ENCODE measurements at regions not wholly inside any gene's neighbourhood (a gene's known extent, or its start where the extent isn't known, plus 50 kb on each side); places are given as distances from the start of the nearest gene placed in this dataset.

GRCh38 chr9:6068983-6069382 is 53.6 kb upstream of the RANBP6 start:
- Histone ChIP-seq H3K23ac (ENCODE audit: low read depth, low read length, poor library complexity) (no peak overlapping the region), H3K9ac (ENCODE audit: low read depth, low read length, poor library complexity) (no peak overlapping the region), H3K79me1 (ENCODE audit: low read depth, low read length) (no peaks in the 10 kb centered on the region), H4K91ac (ENCODE audit: low read depth, low read length, poor library complexity) (no peak overlapping the region), H2AFZ (ENCODE audit: low read length) (no peak overlapping the region), H2BK15ac (ENCODE audit: low read length) (no peak overlapping the region), H3K36me3 (replicated peaks in 1 of 2; ENCODE audit: control insufficient read depth in 2 of 2, insufficient read depth in 2 of 2, low read length in 2 of 2) (no peaks in the 10 kb centered on the region), H2BK12ac (ENCODE audit: low read length) (no peak overlapping the region), H3K9me3 (replicated peaks in 1 of 2; ENCODE audit: control insufficient read depth in 2 of 2, insufficient read depth in 1 of 2, low read depth in 1 of 2, low read length in 2 of 2) (peaks cover 0 to 4% of the 10 kb centered on the region in 2 donors), H3K27me3 (ENCODE audit: control insufficient read depth in 3 of 3, insufficient read depth in 3 of 3, low read depth in 1 of 3, low read length in 3 of 3) (no peaks in the 10 kb centered on the region), H4K8ac (ENCODE audit: low read depth, low read length) (no peak overlapping the region), H2BK120ac (ENCODE audit: low read depth, low read length) (no peak overlapping the region), H3K4ac (ENCODE audit: low read length) (no peak overlapping the region), H3K4me1 (ENCODE audit: control insufficient read depth in 2 of 2, insufficient read depth in 1 of 2, low read depth in 1 of 2, low read length in 2 of 2) (peaks cover 0 to 2% of the 10 kb centered on the region in 2 donors), H3K4me2 (ENCODE audit: insufficient read depth, low read length, poor library complexity, severe bottlenecking) (no peak overlapping the region), H3K4me3 (ENCODE audit: low read length in 2 of 2) (no peak overlapping the region), H3K27ac (replicated peaks; ENCODE audit: low read length) (no peak overlapping the region), H3K14ac (ENCODE audit: low read length) (no peak overlapping the region), H2BK5ac (ENCODE audit: low read length) (no peak overlapping the region), H3K18ac (ENCODE audit: low read length) (no peak overlapping the region), H2AK5ac (ENCODE audit: low read depth, low read length) (no peak overlapping the region)
- no peak for DNase-seq (ENCODE audit: low spot score)

DNA sequence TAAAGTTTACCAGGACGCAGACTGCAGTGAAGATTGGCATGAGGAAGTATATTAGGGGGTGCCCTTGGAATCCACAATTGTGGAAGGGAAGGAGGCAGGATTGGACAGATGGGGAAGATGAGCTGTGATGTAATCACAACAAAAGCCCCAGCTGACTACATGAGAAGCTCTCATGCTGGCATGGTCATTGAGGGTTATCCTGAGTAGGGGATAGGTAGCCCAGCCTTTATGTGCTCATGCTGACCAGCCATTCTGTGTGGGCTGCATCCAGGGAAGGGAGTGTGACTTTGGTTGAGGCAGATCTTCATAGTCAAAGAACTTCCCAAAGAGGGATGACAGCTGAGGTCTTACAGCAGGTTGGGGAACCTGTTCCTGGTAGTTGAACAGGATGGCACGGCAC is 52.0 kb upstream of the RANBP6 start:
- Histone ChIP-seq H3K18ac (ENCODE audit: low read length) (no peak overlapping the region), H4K8ac (ENCODE audit: low read depth, low read length) (no peak overlapping the region), H4K91ac (ENCODE audit: low read depth, low read length, poor library complexity) (no peak overlapping the region), H2BK15ac (ENCODE audit: low read length) (no peak overlapping the region), H3K36me3 (replicated peaks in 1 of 2; ENCODE audit: control insufficient read depth in 2 of 2, insufficient read depth in 2 of 2, low read length in 2 of 2) (no peaks in the 10 kb centered on the region), H3K79me1 (ENCODE audit: low read depth, low read length) (no peaks in the 10 kb centered on the region), H3K23ac (ENCODE audit: low read depth, low read length, poor library complexity) (no peak overlapping the region), H2BK12ac (ENCODE audit: low read length) (no peak overlapping the region), H3K4ac (ENCODE audit: low read length) (no peak overlapping the region), H2AFZ (ENCODE audit: low read length) (no peak overlapping the region), H3K27ac (replicated peaks; ENCODE audit: low read length) (no peak overlapping the region), H2BK120ac (ENCODE audit: low read depth, low read length) (no peak overlapping the region), H3K4me2 (ENCODE audit: insufficient read depth, low read length, poor library complexity, severe bottlenecking) (no peak overlapping the region), H3K4me3 (ENCODE audit: low read length in 2 of 2) (no peak overlapping the region), H3K9me3 (replicated peaks in 1 of 2; ENCODE audit: control insufficient read depth in 2 of 2, insufficient read depth in 1 of 2, low read depth in 1 of 2, low read length in 2 of 2) (peaks cover 0 to 4% of the 10 kb centered on the region in 2 donors), H3K27me3 (ENCODE audit: control insufficient read depth in 3 of 3, insufficient read depth in 3 of 3, low read depth in 1 of 3, low read length in 3 of 3) (no peaks in the 10 kb centered on the region), H2AK5ac (ENCODE audit: low read depth, low read length) (no peak overlapping the region), H3K4me1 (ENCODE audit: control insufficient read depth in 2 of 2, insufficient read depth in 1 of 2, low read depth in 1 of 2, low read length in 2 of 2) (peaks cover 0 to 2% of the 10 kb centered on the region in 2 donors), H2BK5ac (ENCODE audit: low read length) (no peak overlapping the region), H3K9ac (ENCODE audit: low read depth, low read length, poor library complexity) (no peak overlapping the region), H3K14ac (ENCODE audit: low read length) (no peak overlapping the region)
- no peak for DNase-seq (ENCODE audit: low spot score)
- no CpG with 5 or more reads among the region's 2 CpGs for WGBS, 2 donors (ENCODE audit: extremely low coverage in 2 of 2, insufficient read length in 2 of 2, insufficient replicate concordance in 1 of 2)
